ENCODE measurements at regions not wholly inside any gene's neighbourhood (a gene's known extent, or its start where the extent isn't known, plus 50 kb on each side); places are given as distances from the start of the nearest gene placed in this dataset.

DNA sequence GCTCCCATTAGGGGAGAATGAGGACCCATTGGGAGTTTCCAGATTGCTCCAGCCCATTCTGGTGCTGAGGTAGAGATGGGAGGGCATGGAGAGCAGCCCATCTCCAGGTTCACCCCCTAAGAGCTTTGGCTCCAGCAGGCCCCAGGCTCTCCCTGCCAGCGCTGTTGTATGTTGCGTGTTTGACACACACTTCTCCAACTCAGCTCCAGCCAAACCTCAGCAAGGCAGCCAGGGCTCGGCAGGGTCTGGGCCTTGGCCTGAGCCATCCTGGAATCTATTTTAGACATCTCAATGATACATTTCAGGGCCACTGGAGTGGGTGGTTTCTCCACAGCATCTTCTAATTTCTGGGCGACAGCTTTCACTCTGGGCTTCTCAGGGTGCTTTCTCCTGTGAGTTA, 117.0 kb downstream of the NAV1 start:
- TF ChIP-seq, protein P1, sequence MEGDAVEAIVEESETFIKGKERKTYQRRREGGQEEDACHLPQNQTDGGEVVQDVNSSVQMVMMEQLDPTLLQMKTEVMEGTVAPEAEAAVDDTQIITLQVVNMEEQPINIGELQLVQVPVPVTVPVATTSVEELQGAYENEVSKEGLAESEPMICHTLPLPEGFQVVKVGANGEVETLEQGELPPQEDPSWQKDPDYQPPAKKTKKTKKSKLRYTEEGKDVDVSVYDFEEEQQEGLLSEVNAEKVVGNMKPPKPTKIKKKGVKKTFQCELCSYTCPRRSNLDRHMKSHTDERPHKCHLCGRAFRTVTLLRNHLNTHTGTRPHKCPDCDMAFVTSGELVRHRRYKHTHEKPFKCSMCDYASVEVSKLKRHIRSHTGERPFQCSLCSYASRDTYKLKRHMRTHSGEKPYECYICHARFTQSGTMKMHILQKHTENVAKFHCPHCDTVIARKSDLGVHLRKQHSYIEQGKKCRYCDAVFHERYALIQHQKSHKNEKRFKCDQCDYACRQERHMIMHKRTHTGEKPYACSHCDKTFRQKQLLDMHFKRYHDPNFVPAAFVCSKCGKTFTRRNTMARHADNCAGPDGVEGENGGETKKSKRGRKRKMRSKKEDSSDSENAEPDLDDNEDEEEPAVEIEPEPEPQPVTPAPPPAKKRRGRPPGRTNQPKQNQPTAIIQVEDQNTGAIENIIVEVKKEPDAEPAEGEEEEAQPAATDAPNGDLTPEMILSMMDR (IDR thresholded peaks at IDR 0.05), result no peak
- no peak for TF ChIP-seq POLR2A (IDR thresholded peaks at IDR 0.05)
